ENCODE measurements at regions not wholly inside any gene's neighbourhood (a gene's known extent, or its start where the extent isn't known, plus 50 kb on each side); places are given as distances from the start of the nearest gene placed in this dataset.
"Not testable (repeated sequence)": the region's sequence is repeated elsewhere in the genome, so short reads cannot be mapped to it uniquely, and the experiment has no call there.

DNA sequence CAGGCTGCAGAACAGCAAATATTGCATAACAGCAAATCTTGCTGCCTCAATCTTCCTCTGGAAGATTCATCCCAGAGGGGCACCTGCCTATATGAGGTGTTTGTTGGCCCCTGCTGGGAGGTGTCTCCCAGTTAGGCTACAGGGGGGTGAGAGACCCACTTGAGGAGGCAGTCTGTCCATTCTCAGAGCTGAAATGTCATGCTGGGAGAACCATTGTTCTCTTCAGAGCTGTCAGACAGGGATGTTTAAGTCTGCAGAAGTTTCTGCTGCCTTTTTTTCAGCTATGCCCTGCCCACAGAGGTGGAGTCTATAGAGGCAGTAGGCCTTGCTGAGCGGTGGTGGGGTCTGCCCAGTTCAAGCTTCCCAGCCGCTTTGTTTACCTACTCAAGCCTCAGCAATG, 187.7 kb downstream of the TPBG start:
- TF ChIP-seq, protein P1, sequence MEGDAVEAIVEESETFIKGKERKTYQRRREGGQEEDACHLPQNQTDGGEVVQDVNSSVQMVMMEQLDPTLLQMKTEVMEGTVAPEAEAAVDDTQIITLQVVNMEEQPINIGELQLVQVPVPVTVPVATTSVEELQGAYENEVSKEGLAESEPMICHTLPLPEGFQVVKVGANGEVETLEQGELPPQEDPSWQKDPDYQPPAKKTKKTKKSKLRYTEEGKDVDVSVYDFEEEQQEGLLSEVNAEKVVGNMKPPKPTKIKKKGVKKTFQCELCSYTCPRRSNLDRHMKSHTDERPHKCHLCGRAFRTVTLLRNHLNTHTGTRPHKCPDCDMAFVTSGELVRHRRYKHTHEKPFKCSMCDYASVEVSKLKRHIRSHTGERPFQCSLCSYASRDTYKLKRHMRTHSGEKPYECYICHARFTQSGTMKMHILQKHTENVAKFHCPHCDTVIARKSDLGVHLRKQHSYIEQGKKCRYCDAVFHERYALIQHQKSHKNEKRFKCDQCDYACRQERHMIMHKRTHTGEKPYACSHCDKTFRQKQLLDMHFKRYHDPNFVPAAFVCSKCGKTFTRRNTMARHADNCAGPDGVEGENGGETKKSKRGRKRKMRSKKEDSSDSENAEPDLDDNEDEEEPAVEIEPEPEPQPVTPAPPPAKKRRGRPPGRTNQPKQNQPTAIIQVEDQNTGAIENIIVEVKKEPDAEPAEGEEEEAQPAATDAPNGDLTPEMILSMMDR (IDR thresholded peaks at IDR 0.05), result not testable (repeated sequence)
- not testable (repeated sequence) for TF ChIP-seq POLR2A (IDR thresholded peaks at IDR 0.05)

Data from suprapubic skin (tissue), 3 donors.